Fibroblast of lung (primary cell): ENCODE measurements at regions not wholly inside any gene's neighbourhood (a gene's known extent, or its start where the extent isn't known, plus 50 kb on each side); places are given as distances from the start of the nearest gene placed in this dataset.

Source experiments
- DNase-seq, 2 donors: peaks; one replicate each; pipeline versions ENCODE4 v3.0.0 to v3.0.0-alpha.2; 2010; ENCODE audit warnings: low read depth in 2 of 2
- H2AFZ ChIP-seq: 2 replicates; pipeline ENCODE4 v1.5.1; 2012; ENCODE audit warnings: low read length, control low read depth, inconsistent platforms
- H3K27ac ChIP-seq: 2 replicates; pipeline ENCODE4 v1.5.1; 2011; ENCODE audit warnings: low read length, control low read depth; ENCODE audit not compliant: insufficient read depth
- H3K27me3 ChIP-seq: 2 replicates; pipeline ENCODE4 v1.5.1; 2011; ENCODE audit warnings: mild to moderate bottlenecking, low read length; ENCODE audit not compliant: control insufficient read depth, insufficient read depth
- H3K36me3 ChIP-seq: 2 replicates; pipeline ENCODE4 v1.5.1; 2011; ENCODE audit warnings: low read length; ENCODE audit not compliant: control insufficient read depth, insufficient read depth
- H3K4me1 ChIP-seq: 2 replicates; pipeline ENCODE4 v1.5.1; 2011; ENCODE audit warnings: low read length; ENCODE audit not compliant: control insufficient read depth, insufficient read depth; ENCODE audit errors: extremely low read depth
- H3K4me2 ChIP-seq: 2 replicates; pipeline ENCODE4 v1.5.1; 2011; ENCODE audit warnings: low read length, control low read depth; ENCODE audit not compliant: insufficient read depth; ENCODE audit errors: extremely low read depth
- H3K4me3 ChIP-seq, 4 experiments: fragments of 200-600 bp in 1 of 4; sonication (generic) in 1 of 4; replicated peaks in 1 of 4; 2 replicates each; pipeline ENCODE4 v1.5.1; 2011 to 2016; ENCODE audit warnings: low read length in 4 of 4, low read depth in 3 of 4, mild to moderate bottlenecking in 3 of 4, control low read depth in 2 of 4, inconsistent platforms in 1 of 4, mixed read lengths in 1 of 4; ENCODE audit not compliant: insufficient read depth in 1 of 4; ENCODE audit errors: control extremely low read depth in 1 of 4
- H3K79me2 ChIP-seq: 2 replicates; pipeline ENCODE4 v1.5.1; 2012; ENCODE audit warnings: mild to moderate bottlenecking, low read length, inconsistent platforms; ENCODE audit not compliant: control insufficient read depth, insufficient read depth
- H3K9ac ChIP-seq: 2 replicates; pipeline ENCODE4 v1.5.1; 2011; ENCODE audit warnings: mild to moderate bottlenecking, low read length, control low read depth; ENCODE audit not compliant: insufficient read depth
- H3K9me3 ChIP-seq: 2 replicates; pipeline ENCODE4 v1.5.1; 2012; ENCODE audit warnings: low read depth, low read length; ENCODE audit not compliant: control insufficient read depth, insufficient read depth
- H4K20me1 ChIP-seq: 2 replicates; pipeline ENCODE4 v1.5.1; 2011; ENCODE audit warnings: low read length; ENCODE audit not compliant: control insufficient read depth, insufficient read depth; ENCODE audit errors: extremely low read depth
- CTCF ChIP-seq, 2 donors: IDR thresholded peaks in 1 of 2; conservative IDR thresholded peaks in 1 of 2; 1 replicate in 1 of 2; 2 replicates in 1 of 2; pipeline ENCODE4 v1.5.1; 2011 to 2012; ENCODE audit warnings: low read length in 2 of 2, control low read depth in 1 of 2, inconsistent platforms in 1 of 2, low read depth in 1 of 2, mild to moderate bottlenecking in 1 of 2
- EZH2 ChIP-seq: IDR thresholded peaks from 2 replicates; pipeline ENCODE4 v1.5.1; 2012; ENCODE audit warnings: low read length, control low read depth, mild to moderate bottlenecking; ENCODE audit errors: missing control alignments

GRCh38 chr2:8584174-8585066 is 97.4 kb upstream of the ID2 start:
- Histone ChIP-seq H3K27me3 (peaks cover 4% of the 10 kb centered on the region), H3K36me3 (no peaks in the 10 kb centered on the region), H3K4me1 (no peaks in the 10 kb centered on the region), H3K9ac (no peak overlapping the region), H3K4me3 (no peak overlapping the region), H4K20me1 (no peaks in the 10 kb centered on the region), H3K9me3 (no peaks in the 10 kb centered on the region), H3K4me2 (no peak overlapping the region), H3K27ac (no peak overlapping the region), H2AFZ (no peak overlapping the region), H3K79me2 (no peaks in the 10 kb centered on the region)
- DNase-seq, result no peak
- TF ChIP-seq CTCF (conservative IDR thresholded peaks at IDR 0.05 in 1 of 2, IDR thresholded peaks at IDR 0.05 in 1 of 2; ENCODE audit: low read depth in 1 of 2, low read length in 2 of 2) (no peak), EZH2 (no peak)

GRCh38 chr2:8586457-8587051 is 95.3 kb upstream of the ID2 start:
- H3K4me2 ChIP-seq, result no peak overlapping the region
- TF ChIP-seq CTCF (conservative IDR thresholded peaks at IDR 0.05 in 1 of 2, IDR thresholded peaks at IDR 0.05 in 1 of 2; ENCODE audit: low read depth in 1 of 2, low read length in 2 of 2) (no peak), EZH2 (no peak)
- H3K4me3 ChIP-seq, result no peak overlapping the region
- H3K27ac ChIP-seq, result no peak overlapping the region
- no peaks in the 10 kb centered on the region for H3K79me2 ChIP-seq
- no peak for DNase-seq
- H3K4me1 ChIP-seq, result no peaks in the 10 kb centered on the region
- no peaks in the 10 kb centered on the region for H3K9me3 ChIP-seq
- no peaks in the 10 kb centered on the region for H4K20me1 ChIP-seq
- peaks cover 4% of the 10 kb centered on the region for H3K27me3 ChIP-seq
- no peak overlapping the region for H3K9ac ChIP-seq
- H2AFZ ChIP-seq, result no peak overlapping the region
- H3K36me3 ChIP-seq, result no peaks in the 10 kb centered on the region

- Histone ChIP-seq H3K79me2 (no peaks in the 10 kb centered on the region), H3K27me3 (peaks cover 4% of the 10 kb centered on the region), H2AFZ (no peak overlapping the region), H3K4me3 (no peak overlapping the region), H3K27ac (no peak overlapping the region), H3K4me2 (no peak overlapping the region), H4K20me1 (no peaks in the 10 kb centered on the region), H3K9me3 (no peaks in the 10 kb centered on the region), H3K36me3 (no peaks in the 10 kb centered on the region), H3K4me1 (no peaks in the 10 kb centered on the region), H3K9ac (no peak overlapping the region)
- DNase-seq, result no peak
- TF ChIP-seq CTCF (conservative IDR thresholded peaks at IDR 0.05 in 1 of 2, IDR thresholded peaks at IDR 0.05 in 1 of 2; ENCODE audit: low read depth in 1 of 2, low read length in 2 of 2), result no peak
- no peak for TF ChIP-seq EZH2
Observed at GRCh38 chr2:8587251-8587791, 94.5 kb upstream of the ID2 start.
